Type B pancreatic cell (in vitro differentiated cells): ENCODE measurements at regions not wholly inside any gene's neighbourhood (a gene's known extent, or its start where the extent isn't known, plus 50 kb on each side); places are given as distances from the start of the nearest gene placed in this dataset.

Source experiments
- DNase-seq: peaks from one replicate; pipeline ENCODE4 v3.0.0; 2021; ENCODE audit warnings: mixed read lengths; ENCODE audit not compliant: unreplicated experiment; ENCODE audit errors: extremely low spot score
- H3K27ac Mint-ChIP-seq: 2 replicates; pipeline ENCODE4 v1.8.0; 2021; ENCODE audit warnings: mild to moderate bottlenecking, mixed read lengths
- H3K27me3 Mint-ChIP-seq: 2 replicates; pipeline ENCODE4 v1.8.0; 2021; ENCODE audit warnings: mixed read lengths
- H3K36me3 Mint-ChIP-seq: 2 replicates; pipeline ENCODE4 v1.8.0; 2021; ENCODE audit warnings: mixed read lengths
- H3K4me1 Mint-ChIP-seq: one replicate; pipeline ENCODE4 v1.8.0; 2021; ENCODE audit warnings: mixed read lengths; ENCODE audit not compliant: unreplicated experiment
- H3K4me3 Mint-ChIP-seq: 2 replicates; pipeline ENCODE4 v1.8.0; 2021; ENCODE audit warnings: mild to moderate bottlenecking, mixed read lengths
- H3K9me3 Mint-ChIP-seq: 2 replicates; pipeline ENCODE4 v1.8.0; 2021; ENCODE audit warnings: mixed read lengths
- TF ChIP-seq, protein P1 (sequence below): fragments of 200-600 bp; sonication (generic); conservative IDR thresholded peaks from 2 replicates; pipeline ENCODE4 v1.5.0; 2021; ENCODE audit warnings: antibody characterized with exemption, mild to moderate bottlenecking

DNA sequence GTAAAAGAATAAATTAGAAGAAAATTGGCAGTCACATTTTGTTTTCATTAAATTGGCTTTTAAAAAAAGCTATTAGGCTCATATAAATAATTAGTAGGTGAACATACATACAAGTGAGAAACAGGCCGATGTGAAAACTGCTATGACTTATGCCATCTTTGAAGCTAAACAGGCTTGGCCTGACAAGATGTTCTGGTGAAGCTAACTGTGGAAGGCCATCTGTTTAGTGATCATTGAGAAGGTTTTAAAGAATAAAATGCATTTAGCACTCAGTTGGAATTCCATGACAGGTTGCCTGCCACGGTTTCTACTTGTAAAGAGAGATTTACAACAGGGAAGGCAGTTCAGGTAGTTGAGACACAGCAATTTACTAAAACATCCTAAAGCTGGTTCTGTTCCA, 264.0 kb upstream of the AGTR1 start:
- H3K27me3 Mint-ChIP-seq = peaks cover 2% of the 10 kb centered on the region
- H3K4me3 Mint-ChIP-seq = no peak overlapping the region
- H3K4me1 Mint-ChIP-seq = no peaks in the 10 kb centered on the region
- H3K9me3 Mint-ChIP-seq = no peaks in the 10 kb centered on the region
- TF ChIP-seq, protein P1, sequence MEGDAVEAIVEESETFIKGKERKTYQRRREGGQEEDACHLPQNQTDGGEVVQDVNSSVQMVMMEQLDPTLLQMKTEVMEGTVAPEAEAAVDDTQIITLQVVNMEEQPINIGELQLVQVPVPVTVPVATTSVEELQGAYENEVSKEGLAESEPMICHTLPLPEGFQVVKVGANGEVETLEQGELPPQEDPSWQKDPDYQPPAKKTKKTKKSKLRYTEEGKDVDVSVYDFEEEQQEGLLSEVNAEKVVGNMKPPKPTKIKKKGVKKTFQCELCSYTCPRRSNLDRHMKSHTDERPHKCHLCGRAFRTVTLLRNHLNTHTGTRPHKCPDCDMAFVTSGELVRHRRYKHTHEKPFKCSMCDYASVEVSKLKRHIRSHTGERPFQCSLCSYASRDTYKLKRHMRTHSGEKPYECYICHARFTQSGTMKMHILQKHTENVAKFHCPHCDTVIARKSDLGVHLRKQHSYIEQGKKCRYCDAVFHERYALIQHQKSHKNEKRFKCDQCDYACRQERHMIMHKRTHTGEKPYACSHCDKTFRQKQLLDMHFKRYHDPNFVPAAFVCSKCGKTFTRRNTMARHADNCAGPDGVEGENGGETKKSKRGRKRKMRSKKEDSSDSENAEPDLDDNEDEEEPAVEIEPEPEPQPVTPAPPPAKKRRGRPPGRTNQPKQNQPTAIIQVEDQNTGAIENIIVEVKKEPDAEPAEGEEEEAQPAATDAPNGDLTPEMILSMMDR = no peak
- H3K27ac Mint-ChIP-seq = no peak overlapping the region
- no peak for DNase-seq
- no peaks in the 10 kb centered on the region for H3K36me3 Mint-ChIP-seq

DNA sequence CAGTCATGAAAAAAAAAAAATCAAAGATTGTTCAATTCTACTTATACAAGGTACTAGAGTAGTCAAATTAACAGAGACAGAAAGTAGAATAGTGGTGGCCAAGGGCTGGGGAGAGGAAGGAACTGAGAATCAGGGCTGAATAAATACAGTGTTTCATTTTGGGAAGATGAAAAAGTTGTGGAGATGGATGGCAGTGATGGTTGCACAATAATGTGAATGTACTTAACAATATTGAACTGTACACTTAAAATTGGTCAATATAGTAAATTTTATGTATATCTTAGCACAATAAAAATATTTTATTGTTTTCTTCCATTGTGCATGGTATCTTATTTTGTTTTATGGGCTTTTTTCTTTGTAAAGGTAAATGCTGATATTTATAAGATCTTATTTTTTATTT, 262.2 kb upstream of the AGTR1 start:
- Mint-ChIP-seq H3K27me3 (peaks cover 2% of the 10 kb centered on the region), H3K36me3 (no peaks in the 10 kb centered on the region), H3K9me3 (no peaks in the 10 kb centered on the region), H3K4me1 (no peaks in the 10 kb centered on the region), H3K4me3 (no peak overlapping the region), H3K27ac (no peak overlapping the region)
- TF ChIP-seq, protein P1 = no peak
- DNase-seq = no peak

DNA sequence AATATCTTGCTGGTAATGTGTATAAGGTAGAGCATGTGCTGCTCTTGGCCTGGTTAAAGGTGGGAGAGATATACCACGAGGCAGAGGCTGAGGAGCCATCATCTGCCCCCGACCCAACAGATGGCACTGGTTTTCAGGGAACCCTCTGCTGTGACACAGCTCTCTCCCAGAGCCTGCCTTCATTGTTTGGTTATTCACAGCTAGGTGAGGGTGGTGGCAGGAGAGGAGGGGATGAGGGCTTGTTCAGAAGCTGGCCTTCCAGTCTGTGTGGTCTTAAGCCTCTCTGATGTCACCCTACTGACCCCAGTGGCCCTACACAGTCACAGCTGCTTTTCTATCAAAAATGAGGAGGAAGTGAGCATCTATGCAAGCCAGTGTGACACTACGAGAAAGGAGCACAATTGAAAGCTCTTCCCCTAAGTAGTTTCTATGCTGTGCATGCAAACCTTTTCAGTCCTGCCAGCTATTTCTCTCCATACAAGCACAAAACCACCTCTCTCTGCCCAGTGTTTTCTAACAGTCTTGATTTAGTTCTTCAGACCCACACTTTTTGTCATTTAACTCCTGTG, 258.4 kb upstream of the AGTR1 start:
- no peak overlapping the region for H3K27ac Mint-ChIP-seq
- peaks cover 2% of the 10 kb centered on the region for H3K27me3 Mint-ChIP-seq
- H3K4me1 Mint-ChIP-seq = no peaks in the 10 kb centered on the region
- H3K4me3 Mint-ChIP-seq = no peak overlapping the region
- H3K36me3 Mint-ChIP-seq = no peaks in the 10 kb centered on the region
- DNase-seq = no peak
- no peaks in the 10 kb centered on the region for H3K9me3 Mint-ChIP-seq
- TF ChIP-seq, protein P1 = no peak

DNA sequence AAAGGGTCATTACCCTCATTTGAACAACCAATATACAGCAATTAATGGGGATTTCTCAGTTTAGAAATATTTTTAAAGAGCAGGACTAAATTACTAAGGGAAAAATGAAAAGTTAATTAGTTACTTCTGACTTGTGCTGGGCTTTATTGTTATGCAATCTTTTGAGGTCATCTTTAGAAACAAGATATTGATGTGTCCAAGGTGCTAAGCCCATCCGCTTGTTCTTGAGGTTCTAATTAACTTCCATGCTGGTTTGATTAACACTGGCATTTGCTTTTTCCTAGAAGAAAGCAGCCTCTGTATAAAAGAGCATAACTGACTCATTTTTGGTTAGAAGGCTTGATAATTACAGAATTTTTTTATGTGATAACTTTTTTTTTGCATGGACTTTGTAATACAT, 256.5 kb upstream of the AGTR1 start:
- Mint-ChIP-seq H3K4me3 (no peak overlapping the region), H3K27me3 (no peaks in the 10 kb centered on the region), H3K4me1 (no peaks in the 10 kb centered on the region), H3K36me3 (no peaks in the 10 kb centered on the region), H3K27ac (no peak overlapping the region), H3K9me3 (no peaks in the 10 kb centered on the region)
- TF ChIP-seq, protein P1 = no peak
- no peak for DNase-seq

DNA sequence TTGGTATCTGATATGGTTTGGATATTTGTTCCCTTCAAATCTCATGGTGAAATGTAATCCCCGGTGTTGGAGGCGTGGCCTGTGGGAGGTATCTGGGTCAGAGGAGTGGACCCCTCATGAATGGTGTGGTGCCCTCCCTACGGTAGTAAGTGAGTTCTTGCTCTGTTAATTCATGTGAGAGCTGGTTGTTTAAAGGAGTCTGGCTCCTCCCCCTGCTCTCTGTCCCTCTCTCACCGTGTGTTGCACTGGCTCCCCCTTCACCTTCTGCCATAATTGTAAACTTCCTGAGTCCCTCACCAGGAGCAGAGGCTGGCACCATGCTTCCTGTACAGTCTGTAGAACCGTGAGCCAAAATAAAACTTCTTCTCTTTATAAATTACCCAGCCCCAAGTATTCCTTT, 246.9 kb upstream of the AGTR1 start:
- no peak for DNase-seq
- Mint-ChIP-seq H3K36me3 (no peaks in the 10 kb centered on the region), H3K27ac (no peak overlapping the region), H3K4me3 (no peak overlapping the region), H3K9me3 (no peaks in the 10 kb centered on the region), H3K27me3 (no peaks in the 10 kb centered on the region), H3K4me1 (peaks cover 7% of the 10 kb centered on the region)
- TF ChIP-seq, protein P1 = no peak

DNA sequence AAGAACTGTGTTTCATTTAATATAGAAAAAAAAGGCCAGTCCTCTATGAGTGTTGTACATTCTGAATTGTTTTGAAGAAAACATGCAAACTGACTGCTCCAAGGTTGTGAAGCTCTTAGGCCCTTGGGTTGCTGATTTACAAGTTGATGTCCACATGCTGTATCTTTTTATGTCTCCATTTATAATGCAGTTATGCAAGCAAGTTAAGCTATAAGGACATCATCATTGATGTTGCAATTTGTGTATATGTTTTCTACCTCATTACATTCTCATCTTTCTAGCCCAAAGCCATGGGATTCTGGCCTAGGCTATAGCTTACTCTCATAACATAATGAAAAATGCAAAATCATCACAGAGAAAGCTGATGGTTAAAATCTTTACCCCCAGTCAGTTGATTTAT, 245.7 kb upstream of the AGTR1 start:
- no peak overlapping the region for H3K27ac Mint-ChIP-seq
- H3K4me1 Mint-ChIP-seq = peaks cover 7% of the 10 kb centered on the region
- no peaks in the 10 kb centered on the region for H3K27me3 Mint-ChIP-seq
- H3K4me3 Mint-ChIP-seq = no peak overlapping the region
- H3K9me3 Mint-ChIP-seq = no peaks in the 10 kb centered on the region
- no peak for DNase-seq
- TF ChIP-seq, protein P1 = no peak
- no peaks in the 10 kb centered on the region for H3K36me3 Mint-ChIP-seq
